LNCaP clone FGC (cell line): ENCODE measurements at regions not wholly inside any gene's neighbourhood (a gene's known extent, or its start where the extent isn't known, plus 50 kb on each side); places are given as distances from the start of the nearest gene placed in this dataset.

ENCODE experiments used
- DNase-seq: peaks from one replicate; pipeline ENCODE4 v3.0.0-alpha.2; 2011; ENCODE audit warnings: low read depth
- H3K4me3 ChIP-seq: 2 replicates; pipeline ENCODE4 v1.5.1; 2011; ENCODE audit warnings: mild to moderate bottlenecking, low read depth, low read length, control low read depth
- CTCF ChIP-seq: IDR thresholded peaks from 2 replicates; pipeline ENCODE4 v1.5.1; 2012; ENCODE audit warnings: mild to moderate bottlenecking; ENCODE audit not compliant: control insufficient read depth, insufficient read depth; ENCODE audit errors: extremely low read depth

GRCh38 chr1:81382561-81382960, 418.2 kb upstream of the ADGRL2 start:
- no peak for DNase-seq
- H3K4me3 ChIP-seq = no peak overlapping the region
- no peak for TF ChIP-seq CTCF

GRCh38 chr1:81381881-81382280, 418.9 kb upstream of the ADGRL2 start:
- TF ChIP-seq CTCF = no peak
- DNase-seq = no peak
- H3K4me3 ChIP-seq = no peak overlapping the region

GRCh38 chr1:81380436-81380835, 420.3 kb upstream of the ADGRL2 start:
- H3K4me3 ChIP-seq = no peak overlapping the region
- DNase-seq = no peak
- no peak for TF ChIP-seq CTCF

- no peak overlapping the region for H3K4me3 ChIP-seq
- no peak for DNase-seq
- no peak for TF ChIP-seq CTCF
Observed at GRCh38 chr1:81379430-81379829, 421.3 kb upstream of the ADGRL2 start.

- TF ChIP-seq CTCF = peak; percentile 55
- DNase-seq = peak; percentile 23
- H3K4me3 ChIP-seq = no peak overlapping the region
Observed at GRCh38 chr1:81377406-81377805, 423.3 kb upstream of the ADGRL2 start.

GRCh38 chr1:81375884-81376548, 424.7 kb upstream of the ADGRL2 start:
- no peak overlapping the region for H3K4me3 ChIP-seq
- no peak for TF ChIP-seq CTCF
- no peak for DNase-seq

GRCh38 chr1:81374481-81374880, 426.3 kb upstream of the ADGRL2 start:
- no peak for DNase-seq
- TF ChIP-seq CTCF = no peak
- H3K4me3 ChIP-seq = no peak overlapping the region
